ENCODE measurements at regions not wholly inside any gene's neighbourhood (a gene's known extent, or its start where the extent isn't known, plus 50 kb on each side); places are given as distances from the start of the nearest gene placed in this dataset.

DNA sequence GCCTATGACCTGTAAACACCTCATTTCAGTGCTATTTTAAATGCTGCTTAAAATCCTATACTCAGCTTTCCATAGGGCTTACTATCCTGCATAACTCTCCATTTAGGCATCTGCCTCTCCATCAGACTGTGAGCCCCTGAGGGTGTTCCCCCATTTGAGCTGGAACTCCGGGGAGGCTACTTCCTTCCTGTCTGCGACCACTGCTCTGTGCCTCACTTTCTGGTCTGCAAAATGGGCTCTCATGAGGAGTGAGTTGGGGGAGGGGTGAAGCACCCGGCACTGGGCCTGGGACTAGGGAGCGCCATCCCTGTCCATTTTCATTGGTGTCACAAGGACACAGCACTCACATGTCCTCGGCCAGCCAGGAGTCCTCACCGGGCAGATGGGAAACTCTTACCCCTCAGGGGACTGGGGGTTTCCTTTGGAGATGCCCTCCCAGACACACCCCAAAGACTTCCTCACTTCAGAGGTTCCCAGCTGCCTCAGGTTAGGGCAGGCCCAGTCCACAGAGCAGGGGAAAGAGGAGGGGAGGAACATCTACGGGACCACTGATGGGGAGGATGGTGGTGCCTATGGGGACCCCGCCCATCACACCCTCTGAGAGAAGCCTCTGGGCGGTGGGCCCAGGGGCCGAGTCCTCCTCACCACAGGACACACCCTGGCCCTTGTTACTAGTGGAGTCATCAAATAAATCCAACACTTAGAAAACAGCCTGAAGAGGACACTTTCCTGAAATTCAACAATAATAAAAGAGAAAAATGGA is 134.9 kb downstream of the MATN1 start:
- peak; percentile 6 for DNase-seq (ENCODE audit: low spot score, unreplicated experiment)
- H3K9me3 Mint-ChIP-seq (ENCODE audit: low read depth) = peaks cover 13% of the 10 kb centered on the region
- H3K27me3 Mint-ChIP-seq = peaks cover 13% of the 10 kb centered on the region
- H3K36me3 Mint-ChIP-seq (ENCODE audit: insufficient read depth) = no peaks in the 10 kb centered on the region
- TF ChIP-seq, protein P1, sequence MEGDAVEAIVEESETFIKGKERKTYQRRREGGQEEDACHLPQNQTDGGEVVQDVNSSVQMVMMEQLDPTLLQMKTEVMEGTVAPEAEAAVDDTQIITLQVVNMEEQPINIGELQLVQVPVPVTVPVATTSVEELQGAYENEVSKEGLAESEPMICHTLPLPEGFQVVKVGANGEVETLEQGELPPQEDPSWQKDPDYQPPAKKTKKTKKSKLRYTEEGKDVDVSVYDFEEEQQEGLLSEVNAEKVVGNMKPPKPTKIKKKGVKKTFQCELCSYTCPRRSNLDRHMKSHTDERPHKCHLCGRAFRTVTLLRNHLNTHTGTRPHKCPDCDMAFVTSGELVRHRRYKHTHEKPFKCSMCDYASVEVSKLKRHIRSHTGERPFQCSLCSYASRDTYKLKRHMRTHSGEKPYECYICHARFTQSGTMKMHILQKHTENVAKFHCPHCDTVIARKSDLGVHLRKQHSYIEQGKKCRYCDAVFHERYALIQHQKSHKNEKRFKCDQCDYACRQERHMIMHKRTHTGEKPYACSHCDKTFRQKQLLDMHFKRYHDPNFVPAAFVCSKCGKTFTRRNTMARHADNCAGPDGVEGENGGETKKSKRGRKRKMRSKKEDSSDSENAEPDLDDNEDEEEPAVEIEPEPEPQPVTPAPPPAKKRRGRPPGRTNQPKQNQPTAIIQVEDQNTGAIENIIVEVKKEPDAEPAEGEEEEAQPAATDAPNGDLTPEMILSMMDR (IDR thresholded peaks at IDR 0.05; ENCODE audit: unreplicated experiment) = no peak
- no peak overlapping the region for H3K27ac Mint-ChIP-seq
- H3K4me1 Mint-ChIP-seq (ENCODE audit: low read depth) = no peaks in the 10 kb centered on the region
- H3K4me3 Mint-ChIP-seq (ENCODE audit: low read depth) = no peak overlapping the region

DNA sequence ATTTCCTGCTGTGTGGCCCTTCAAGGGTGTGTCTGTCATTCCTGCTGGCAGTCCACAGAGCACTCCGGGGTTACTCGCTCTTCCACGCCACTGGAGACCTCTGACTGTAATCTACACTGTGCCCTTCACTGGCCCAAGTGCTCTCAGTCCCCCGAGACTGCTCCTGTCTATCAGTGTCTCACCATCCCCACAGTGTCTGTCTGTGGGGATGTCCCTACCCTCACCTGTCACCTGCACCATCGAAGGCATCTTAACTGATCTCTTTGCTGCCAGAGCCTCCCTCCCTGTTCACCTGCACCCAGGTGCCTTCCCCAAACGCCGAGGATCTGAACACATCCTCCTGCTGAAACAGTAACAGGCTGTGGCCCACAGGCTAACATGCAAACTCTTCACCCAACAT is 136.7 kb downstream of the MATN1 start:
- TF ChIP-seq, protein P1 (IDR thresholded peaks at IDR 0.05; ENCODE audit: unreplicated experiment) = no peak
- Mint-ChIP-seq H3K9me3 (ENCODE audit: low read depth) (peaks cover 24% of the 10 kb centered on the region), H3K27ac (no peak overlapping the region), H3K4me3 (ENCODE audit: low read depth) (no peak overlapping the region), H3K36me3 (ENCODE audit: insufficient read depth) (no peaks in the 10 kb centered on the region), H3K27me3 (peaks cover 10% of the 10 kb centered on the region), H3K4me1 (ENCODE audit: low read depth) (no peaks in the 10 kb centered on the region)
- peak; percentile 7 for DNase-seq (ENCODE audit: low spot score, unreplicated experiment)

DNA sequence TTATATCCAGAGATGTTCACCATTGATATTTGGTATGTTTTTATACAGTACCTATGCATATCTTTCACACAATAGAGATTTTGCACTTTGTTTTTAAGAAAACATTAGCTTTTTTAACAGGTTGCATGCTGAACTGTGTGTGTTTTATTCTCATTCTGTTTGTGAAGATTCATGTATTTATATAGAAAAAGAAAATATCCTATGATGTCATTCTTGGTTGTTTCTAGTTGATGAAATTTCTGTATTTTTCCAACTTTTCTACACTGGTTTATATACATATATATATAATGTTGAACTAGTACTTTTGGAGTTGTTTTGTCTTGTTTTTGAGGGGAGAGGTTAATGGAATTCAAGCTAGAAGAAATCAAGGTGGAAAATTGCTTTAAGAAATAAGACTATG is 143.8 kb downstream of the MATN1 start:
- H3K27ac Mint-ChIP-seq = no peak overlapping the region
- TF ChIP-seq, protein P1 (IDR thresholded peaks at IDR 0.05; ENCODE audit: unreplicated experiment) = no peak
- peaks cover 3% of the 10 kb centered on the region for H3K27me3 Mint-ChIP-seq

DNA sequence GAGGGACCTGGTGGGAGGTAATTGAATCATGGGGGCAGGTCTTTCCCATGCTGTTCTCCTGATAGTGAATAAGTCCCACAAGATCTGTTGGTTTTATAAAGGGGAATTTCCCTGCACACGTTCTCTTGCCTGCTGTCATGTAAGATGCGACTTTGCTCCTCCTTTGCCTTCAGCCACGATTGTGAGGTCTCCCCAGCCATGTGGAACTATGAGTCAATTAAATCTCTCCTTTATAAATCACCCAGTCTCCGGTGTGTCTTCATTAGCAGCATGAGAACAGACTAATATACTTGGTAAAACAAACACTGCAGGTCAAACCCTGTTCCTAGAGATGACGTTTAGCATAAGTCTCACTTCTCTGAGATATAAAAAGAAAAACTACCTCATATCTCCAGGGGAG is 148.3 kb downstream of the MATN1 start:
- H3K27ac Mint-ChIP-seq = no peak overlapping the region
- TF ChIP-seq, protein P1 (IDR thresholded peaks at IDR 0.05; ENCODE audit: unreplicated experiment) = no peak
- H3K27me3 Mint-ChIP-seq = no peaks in the 10 kb centered on the region
- H3K36me3 Mint-ChIP-seq (ENCODE audit: insufficient read depth) = no peaks in the 10 kb centered on the region
- no peak for DNase-seq (ENCODE audit: low spot score, unreplicated experiment)
- no peak overlapping the region for H3K4me3 Mint-ChIP-seq (ENCODE audit: low read depth)
- H3K9me3 Mint-ChIP-seq (ENCODE audit: low read depth) = no peaks in the 10 kb centered on the region
- no peaks in the 10 kb centered on the region for H3K4me1 Mint-ChIP-seq (ENCODE audit: low read depth)

More for the DNA sequence above, 143.8 kb downstream of the MATN1 start:
- Mint-ChIP-seq H3K9me3 (ENCODE audit: low read depth) (peaks cover 21% of the 10 kb centered on the region), H3K4me3 (ENCODE audit: low read depth) (no peak overlapping the region), H3K36me3 (ENCODE audit: insufficient read depth) (no peaks in the 10 kb centered on the region), H3K4me1 (ENCODE audit: low read depth) (no peaks in the 10 kb centered on the region)
- DNase-seq (ENCODE audit: low spot score, unreplicated experiment) = no peak

DNA sequence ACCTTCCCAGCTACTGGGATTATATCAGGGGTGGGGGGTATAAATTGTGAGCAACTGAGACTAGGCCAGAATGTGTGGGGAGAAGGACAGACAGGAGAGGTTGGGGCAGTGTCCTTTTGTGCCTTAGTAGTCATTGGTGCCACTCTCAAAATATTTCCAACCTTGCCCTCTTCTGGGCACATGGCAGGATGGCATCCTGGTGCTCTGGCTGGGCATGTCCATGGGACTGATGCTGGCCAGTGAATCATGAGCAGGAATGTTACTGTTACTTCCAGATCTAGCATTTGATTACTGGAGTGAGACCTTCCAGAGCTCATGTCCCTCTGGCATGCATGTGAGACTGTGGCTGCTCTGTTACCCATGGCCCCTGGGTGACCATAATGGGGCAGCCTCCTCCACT is 151.2 kb downstream of the MATN1 start:
- H3K27ac Mint-ChIP-seq = no peak overlapping the region
- TF ChIP-seq, protein P1 (IDR thresholded peaks at IDR 0.05; ENCODE audit: unreplicated experiment) = no peak
- H3K4me3 Mint-ChIP-seq (ENCODE audit: low read depth) = no peak overlapping the region
- no peaks in the 10 kb centered on the region for H3K9me3 Mint-ChIP-seq (ENCODE audit: low read depth)
- H3K36me3 Mint-ChIP-seq (ENCODE audit: insufficient read depth) = no peaks in the 10 kb centered on the region
- DNase-seq (ENCODE audit: low spot score, unreplicated experiment) = no peak
- H3K4me1 Mint-ChIP-seq (ENCODE audit: low read depth) = no peaks in the 10 kb centered on the region
- peaks cover 4% of the 10 kb centered on the region for H3K27me3 Mint-ChIP-seq

Data from progenitor cell of endocrine pancreas (in vitro differentiated cells).